ENCODE measurements at regions not wholly inside any gene's neighbourhood (a gene's known extent, or its start where the extent isn't known, plus 50 kb on each side); places are given as distances from the start of the nearest gene placed in this dataset.

DNA sequence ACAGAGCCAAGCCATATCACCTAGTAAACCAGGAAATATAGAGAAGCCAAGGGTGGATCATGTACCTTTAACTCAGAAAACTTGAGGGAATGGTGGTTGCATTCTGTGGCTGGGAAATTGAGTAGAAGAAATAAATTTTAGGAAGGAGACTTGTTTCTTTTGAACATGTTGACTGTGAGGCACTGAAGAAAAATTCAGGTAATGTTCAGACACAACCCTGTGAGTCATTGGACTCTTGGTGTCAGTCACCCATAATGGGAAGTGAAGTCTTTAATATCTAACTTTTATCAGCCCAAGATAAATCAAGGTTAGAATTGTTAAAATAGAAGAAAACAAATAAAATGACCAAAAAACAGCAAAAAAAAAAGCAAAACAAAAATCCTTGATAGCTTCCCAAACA lies 98.8 kb upstream of the GRIK2 start:
- FAIRE-seq (no peak), DNase-seq (ENCODE audit: insufficient read length, low spot score) (no peak)
- TF ChIP-seq PAX5 (IDR thresholded peaks at IDR 0.05; ENCODE audit: insufficient read depth, low read length, severe bottlenecking) (no peak), POU2F2 (IDR thresholded peaks at IDR 0.05; ENCODE audit: low read depth, low read length) (no peak)

- TF ChIP-seq POLR2AphosphoS5 (IDR thresholded peaks at IDR 0.05; ENCODE audit: low read depth, low read length) (no peak), TAF1 (IDR thresholded peaks at IDR 0.05; ENCODE audit: low read depth, low read length) (no peak), PAX5 (IDR thresholded peaks at IDR 0.05; ENCODE audit: insufficient read depth, low read length, severe bottlenecking) (no peak), SPI1 (IDR thresholded peaks at IDR 0.05; ENCODE audit: low read depth, low read length) (no peak), POLR2A (IDR thresholded peaks at IDR 0.05; ENCODE audit: low read depth, low read length) (no peak), POU2F2 (IDR thresholded peaks at IDR 0.05; ENCODE audit: low read depth, low read length) (no peak)
- no peak for FAIRE-seq
- DNase-seq (ENCODE audit: insufficient read length, low spot score) = no peak
Observed at GRCh38 chr6:101296169-101296960, 97.1 kb upstream of the GRIK2 start.

DNA sequence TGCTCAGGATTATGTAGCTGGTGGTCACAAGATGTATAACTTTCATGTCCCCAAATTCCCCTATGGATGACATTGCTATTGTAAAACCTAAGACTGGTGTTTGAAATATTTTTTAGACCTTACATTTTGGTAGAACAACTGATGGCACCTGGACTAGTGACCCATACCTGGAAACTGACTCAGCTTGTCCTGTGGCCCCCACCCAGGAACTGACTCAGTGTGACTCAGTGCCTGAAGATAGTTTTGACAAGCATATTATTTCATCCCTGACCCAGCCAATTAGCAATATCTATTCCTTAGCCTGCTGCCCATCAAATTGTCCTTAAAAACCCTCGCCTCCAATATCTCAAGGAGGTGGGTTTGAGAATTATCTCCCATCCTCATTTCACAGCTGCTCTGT lies 90.9 kb upstream of the GRIK2 start:
- no peak for TF ChIP-seq POLR2AphosphoS5 (IDR thresholded peaks at IDR 0.05; ENCODE audit: low read depth, low read length)
- no peak for TF ChIP-seq TAF1 (IDR thresholded peaks at IDR 0.05; ENCODE audit: low read depth, low read length)
- no peak for TF ChIP-seq PAX5 (IDR thresholded peaks at IDR 0.05; ENCODE audit: insufficient read depth, low read length, severe bottlenecking)
- TF ChIP-seq POLR2A (IDR thresholded peaks at IDR 0.05; ENCODE audit: low read depth, low read length) = no peak
- no peak for TF ChIP-seq POU2F2 (IDR thresholded peaks at IDR 0.05; ENCODE audit: low read depth, low read length)
- no peak for TF ChIP-seq SPI1 (IDR thresholded peaks at IDR 0.05; ENCODE audit: low read depth, low read length)
- DNase-seq (ENCODE audit: insufficient read length, low spot score) = no peak
- no peak for FAIRE-seq

- no peak for FAIRE-seq
- TF ChIP-seq POLR2AphosphoS5 (IDR thresholded peaks at IDR 0.05; ENCODE audit: low read depth, low read length) (no peak), POU2F2 (IDR thresholded peaks at IDR 0.05; ENCODE audit: low read depth, low read length) (no peak), POLR2A (IDR thresholded peaks at IDR 0.05; ENCODE audit: low read depth, low read length) (no peak), PAX5 (IDR thresholded peaks at IDR 0.05; ENCODE audit: insufficient read depth, low read length, severe bottlenecking) (no peak), SPI1 (IDR thresholded peaks at IDR 0.05; ENCODE audit: low read depth, low read length) (no peak), TAF1 (IDR thresholded peaks at IDR 0.05; ENCODE audit: low read depth, low read length) (no peak)
- DNase-seq (ENCODE audit: insufficient read length, low spot score) = no peak
Observed at GRCh38 chr6:101303495-101303894, 90.0 kb upstream of the GRIK2 start.

- no peak for FAIRE-seq
- TF ChIP-seq POU2F2 (IDR thresholded peaks at IDR 0.05; ENCODE audit: low read depth, low read length) = no peak
- no peak for TF ChIP-seq TAF1 (IDR thresholded peaks at IDR 0.05; ENCODE audit: low read depth, low read length)
- no peak for TF ChIP-seq SPI1 (IDR thresholded peaks at IDR 0.05; ENCODE audit: low read depth, low read length)
- no peak for TF ChIP-seq PAX5 (IDR thresholded peaks at IDR 0.05; ENCODE audit: insufficient read depth, low read length, severe bottlenecking)
- TF ChIP-seq POLR2A (IDR thresholded peaks at IDR 0.05; ENCODE audit: low read depth, low read length) = no peak
- TF ChIP-seq POLR2AphosphoS5 (IDR thresholded peaks at IDR 0.05; ENCODE audit: low read depth, low read length) = no peak
Observed at GRCh38 chr6:101312652-101313051, 80.9 kb upstream of the GRIK2 start.

DNA sequence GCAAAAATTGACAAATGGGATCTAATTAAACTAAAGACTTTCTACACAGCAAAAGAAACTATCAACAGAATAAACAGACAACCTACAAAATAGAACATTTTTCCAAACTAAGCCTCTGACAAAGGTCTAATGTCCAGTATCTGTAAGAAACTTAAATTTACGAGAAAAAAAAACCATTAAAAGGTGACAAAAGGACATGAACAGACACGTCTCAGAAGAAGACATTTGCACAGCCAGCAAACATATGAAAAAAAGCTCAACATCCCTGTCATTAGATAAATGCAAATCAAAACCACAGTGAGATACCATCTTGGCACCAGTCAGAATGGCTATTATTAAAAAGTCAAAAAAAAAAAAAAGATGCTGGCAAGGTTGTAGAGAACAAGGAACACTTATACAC lies 70.6 kb upstream of the GRIK2 start:
- no peak for DNase-seq (ENCODE audit: insufficient read length, low spot score)
- TF ChIP-seq SPI1 (IDR thresholded peaks at IDR 0.05; ENCODE audit: low read depth, low read length) (no peak), POLR2AphosphoS5 (IDR thresholded peaks at IDR 0.05; ENCODE audit: low read depth, low read length) (no peak), POU2F2 (IDR thresholded peaks at IDR 0.05; ENCODE audit: low read depth, low read length) (no peak)
- no peak for FAIRE-seq

More at GRCh38 chr6:101312652-101313051, 80.9 kb upstream of the GRIK2 start:
- DNase-seq (ENCODE audit: insufficient read length, low spot score) = no peak

DNA sequence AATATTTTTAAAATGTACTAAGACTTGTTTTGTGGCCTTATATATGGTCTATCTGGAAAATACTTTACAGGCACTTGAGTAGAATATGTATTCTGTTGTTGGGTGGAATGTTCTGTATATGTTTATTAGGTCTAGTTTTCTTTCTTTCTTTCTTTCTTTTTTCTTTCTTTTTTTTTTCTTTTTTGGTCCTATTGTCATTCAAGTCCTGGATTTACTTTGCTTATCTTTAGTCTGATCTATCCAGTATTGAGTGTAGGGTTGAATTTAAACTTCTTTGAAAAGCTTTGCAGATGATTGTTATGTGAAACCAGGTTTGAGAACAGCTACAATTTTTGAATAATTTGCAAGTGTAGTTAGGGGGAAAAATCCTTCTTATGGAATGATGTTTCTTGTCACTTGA lies 67.1 kb upstream of the GRIK2 start:
- no peak for TF ChIP-seq PAX5 (IDR thresholded peaks at IDR 0.05; ENCODE audit: insufficient read depth, low read length, severe bottlenecking)
- no peak for TF ChIP-seq SPI1 (IDR thresholded peaks at IDR 0.05; ENCODE audit: low read depth, low read length)
- TF ChIP-seq POLR2AphosphoS5 (IDR thresholded peaks at IDR 0.05; ENCODE audit: low read depth, low read length) = no peak
- no peak for TF ChIP-seq POU2F2 (IDR thresholded peaks at IDR 0.05; ENCODE audit: low read depth, low read length)
- no peak for TF ChIP-seq POLR2A (IDR thresholded peaks at IDR 0.05; ENCODE audit: low read depth, low read length)
- no peak for TF ChIP-seq TAF1 (IDR thresholded peaks at IDR 0.05; ENCODE audit: low read depth, low read length)
- DNase-seq (ENCODE audit: insufficient read length, low spot score) = no peak
- FAIRE-seq = no peak

DNA sequence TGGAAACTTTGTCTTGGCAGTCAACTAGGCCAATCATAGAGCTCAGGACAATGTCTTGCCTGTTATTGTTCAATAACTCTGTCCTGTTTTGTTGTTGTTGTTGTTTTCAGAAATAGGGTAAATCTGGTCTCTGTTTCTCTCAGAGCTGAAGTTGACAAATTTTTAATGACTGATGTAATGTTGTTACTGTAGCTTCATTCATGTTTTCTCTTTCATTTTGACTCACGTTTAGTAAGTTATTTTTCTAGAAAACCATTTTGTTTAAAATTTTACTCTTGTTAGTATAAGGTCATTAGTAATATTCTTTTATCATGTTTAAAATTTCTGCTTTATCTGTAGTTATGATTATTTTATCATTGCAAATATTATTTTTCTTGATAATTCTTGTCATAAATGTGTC lies 51.6 kb upstream of the GRIK2 start:
- no peak for DNase-seq (ENCODE audit: insufficient read length, low spot score)
- FAIRE-seq = no peak

More for the DNA sequence above, 51.6 kb upstream of the GRIK2 start:
- TF ChIP-seq SPI1 (IDR thresholded peaks at IDR 0.05; ENCODE audit: low read depth, low read length) (no peak), POU2F2 (IDR thresholded peaks at IDR 0.05; ENCODE audit: low read depth, low read length) (no peak), PAX5 (IDR thresholded peaks at IDR 0.05; ENCODE audit: insufficient read depth, low read length, severe bottlenecking) (no peak), POLR2AphosphoS5 (IDR thresholded peaks at IDR 0.05; ENCODE audit: low read depth, low read length) (no peak), POLR2A (IDR thresholded peaks at IDR 0.05; ENCODE audit: low read depth, low read length) (no peak), TAF1 (IDR thresholded peaks at IDR 0.05; ENCODE audit: low read depth, low read length) (no peak)
